CD4-positive, alpha-beta memory T cell (primary cell): ENCODE measurements at regions not wholly inside any gene's neighbourhood (a gene's known extent, or its start where the extent isn't known, plus 50 kb on each side); places are given as distances from the start of the nearest gene placed in this dataset.

ENCODE experiments used
- CTCF ChIA-PET: fragments of 350-600 bp; sonication (Branson Sonifier 250); formaldehyde crosslinking; loops from one replicate; lab custom pipeline; 2021; ENCODE audit warnings: inconsistent platforms; ENCODE audit not compliant: partially characterized antibody; lab: Charles Lee
- POLR2A ChIA-PET: fragments of 350-600 bp; sonication (Branson Sonifier 250); formaldehyde crosslinking; loops from one replicate; lab custom pipeline; 2021; ENCODE audit not compliant: partially characterized antibody; lab: Charles Lee
- DNase-seq, 5 donors: peaks; one replicate each; pipeline versions ENCODE4 v3.0.0 to v3.0.0-alpha.2; 2020 to 2022; ENCODE audit warnings: mixed read lengths in 1 of 5
- H3K27ac ChIP-seq: one replicate; pipeline ENCODE4 v1.7.0; 2013; ENCODE audit warnings: low read depth, low read length
- H3K27me3 ChIP-seq: 2 replicates; pipeline ENCODE4 v1.7.0; 2013; ENCODE audit warnings: mild to moderate bottlenecking, low read length, moderate library complexity; ENCODE audit not compliant: insufficient read depth
- H3K36me3 ChIP-seq: 2 replicates; pipeline ENCODE4 v1.7.0; 2013; ENCODE audit warnings: mild to moderate bottlenecking, low read length, moderate library complexity; ENCODE audit not compliant: insufficient read depth
- H3K4me1 ChIP-seq: 2 replicates; pipeline ENCODE4 v1.7.0; 2013; ENCODE audit warnings: mild to moderate bottlenecking, low read length, moderate library complexity; ENCODE audit not compliant: insufficient read depth
- H3K4me3 ChIP-seq, 2 donors: one replicate each; pipeline ENCODE4 v1.7.0; 2013; ENCODE audit warnings: low read length in 2 of 2, mild to moderate bottlenecking in 1 of 2
- H3K9me3 ChIP-seq, 2 donors: one replicate each; pipeline ENCODE4 v1.7.0; 2013; ENCODE audit warnings: low read length in 2 of 2, control low read depth in 1 of 2; ENCODE audit not compliant: control insufficient read depth in 1 of 2
- H3K27ac Mint-ChIP-seq, 7 donors: one replicate each; pipeline ENCODE4 v1.8.0; 2020 to 2021; ENCODE audit warnings: mixed read lengths in 7 of 7, mild to moderate bottlenecking in 6 of 7, inconsistent platforms in 3 of 7, moderate library complexity in 3 of 7
- H3K27me3 Mint-ChIP-seq, 2 donors: one replicate each; pipeline ENCODE4 v1.8.0; 2020 to 2021; ENCODE audit warnings: mixed read lengths in 2 of 2
- H3K36me3 Mint-ChIP-seq, 2 donors: one replicate each; pipeline ENCODE4 v1.8.0; 2020 to 2021; ENCODE audit warnings: mixed read lengths in 2 of 2, inconsistent platforms in 1 of 2, mild to moderate bottlenecking in 1 of 2
- H3K4me1 Mint-ChIP-seq, 4 donors: one replicate each; pipeline ENCODE4 v1.8.0; 2020 to 2021; ENCODE audit warnings: mixed read lengths in 4 of 4, mild to moderate bottlenecking in 1 of 4
- H3K4me3 Mint-ChIP-seq, 8 donors: one replicate each; pipeline ENCODE4 v1.8.0; 2020 to 2021; ENCODE audit warnings: mixed read lengths in 8 of 8, mild to moderate bottlenecking in 7 of 8, moderate library complexity in 6 of 8, inconsistent platforms in 3 of 8
- H3K9me3 Mint-ChIP-seq, 8 donors: one replicate each; pipeline ENCODE4 v1.8.0; 2020 to 2021; ENCODE audit warnings: mixed read lengths in 8 of 8, mild to moderate bottlenecking in 5 of 8, inconsistent platforms in 3 of 8, moderate library complexity in 1 of 8
- intact Hi-C: fragments of 100-400 bp; cut with micrococcal nuclease; formaldehyde crosslinking; loops from one replicate; pipeline ENCODE4 v1.15.1; 2023

DNA sequence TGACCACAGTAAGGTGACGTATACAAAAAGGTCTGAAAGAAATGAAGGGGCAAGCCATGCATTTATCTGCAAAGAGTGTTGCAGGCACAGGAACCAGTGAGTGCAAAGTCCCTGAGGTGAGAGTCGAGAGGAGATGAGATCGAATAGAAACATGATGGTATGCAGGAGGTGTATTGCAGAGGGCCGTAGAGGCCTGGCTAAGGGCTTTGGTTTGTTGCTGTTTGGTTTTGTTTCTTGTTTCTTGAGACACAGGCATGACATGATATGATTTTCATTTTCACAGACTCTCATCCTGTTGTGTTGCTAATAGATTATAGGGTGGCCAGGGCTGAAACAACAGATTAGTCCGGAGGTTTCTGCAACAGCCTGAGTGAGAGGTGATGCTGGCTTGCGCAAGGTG, 80.4 kb downstream of the HSPH1 start:
- DNase-seq: no peak
- peaks cover 2 to 14% of the 10 kb centered on the region in 2 donors for H3K27me3 Mint-ChIP-seq
- H3K36me3 Mint-ChIP-seq: no peaks in the 10 kb centered on the region
- no peaks in the 10 kb centered on the region for H3K4me1 Mint-ChIP-seq
- no peaks in the 10 kb centered on the region for H3K27me3 ChIP-seq
- no peak overlapping the region for H3K4me3 Mint-ChIP-seq
- no peaks in the 10 kb centered on the region for H3K36me3 ChIP-seq
- H3K27ac ChIP-seq: no peak overlapping the region
- no peak overlapping the region for H3K27ac Mint-ChIP-seq
- POLR2A ChIA-PET: no interaction called here
- H3K4me3 ChIP-seq: no peak overlapping the region
- intact Hi-C loops: no loop called here
- peaks cover 0 to 3% (median 0%) of the 10 kb centered on the region in 8 donors for H3K9me3 Mint-ChIP-seq
- no peaks in the 10 kb centered on the region for H3K9me3 ChIP-seq
- no peaks in the 10 kb centered on the region for H3K4me1 ChIP-seq
- CTCF ChIA-PET: no interaction called here

GRCh38 chr13:31074756-31075155, 86.9 kb downstream of the HSPH1 start:
- Mint-ChIP-seq H3K27me3 (peaks cover 6 to 13% of the 10 kb centered on the region in 2 donors), H3K4me3 (no peak overlapping the region), H3K27ac (peak overlapping the region in 1 of 7 donors; percentile 43), H3K36me3 (no peaks in the 10 kb centered on the region), H3K4me1 (peaks cover 0 to 6% (median 4%) of the 10 kb centered on the region in 4 donors), H3K9me3 (peaks cover 0 to 3% (median 0%) of the 10 kb centered on the region in 8 donors)
- H3K27me3 ChIP-seq: no peaks in the 10 kb centered on the region
- ChIA-PET POLR2A (no interaction called here), CTCF (interaction anchor here (2.0 kb wide), 1 partner anchor 30 kb away, joined by 7 read pairs; no protein-coding TSS in a partner anchor)
- no peak for DNase-seq
- no peak overlapping the region for H3K4me3 ChIP-seq
- no peaks in the 10 kb centered on the region for H3K9me3 ChIP-seq
- H3K4me1 ChIP-seq: no peaks in the 10 kb centered on the region
- intact Hi-C loops: no loop called here
- no peaks in the 10 kb centered on the region for H3K36me3 ChIP-seq
- no peak overlapping the region for H3K27ac ChIP-seq

GRCh38 chr13:31073859-31074718, 87.6 kb downstream of the HSPH1 start:
- Mint-ChIP-seq H3K27me3 (peaks cover 6 to 13% of the 10 kb centered on the region in 2 donors), H3K27ac (peak overlapping the region in 2 of 7 donors; percentile 24 to 25), H3K36me3 (no peaks in the 10 kb centered on the region), H3K4me1 (peaks cover 0 to 6% (median 4%) of the 10 kb centered on the region in 4 donors), H3K9me3 (peaks cover 0 to 3% (median 0%) of the 10 kb centered on the region in 8 donors), H3K4me3 (no peak overlapping the region)
- DNase-seq: peak in 2 of 5 donors; percentile 8 to 11
- Histone ChIP-seq H3K27me3 (no peaks in the 10 kb centered on the region), H3K9me3 (no peaks in the 10 kb centered on the region), H3K4me3 (no peak overlapping the region), H3K27ac (no peak overlapping the region), H3K4me1 (no peaks in the 10 kb centered on the region), H3K36me3 (no peaks in the 10 kb centered on the region)
- intact Hi-C loops: no loop called here
- CTCF ChIA-PET: interaction anchor here (2.0 kb wide), 1 partner anchor 29 kb away, joined by 7 read pairs; no protein-coding TSS in a partner anchor
- POLR2A ChIA-PET: no interaction called here

- Histone ChIP-seq H3K36me3 (no peaks in the 10 kb centered on the region), H3K9me3 (no peaks in the 10 kb centered on the region), H3K27ac (no peak overlapping the region), H3K4me1 (no peaks in the 10 kb centered on the region), H3K4me3 (no peak overlapping the region), H3K27me3 (no peaks in the 10 kb centered on the region)
- POLR2A ChIA-PET: no interaction called here
- intact Hi-C loops: no loop called here
- CTCF ChIA-PET: no interaction called here
- no peak overlapping the region for H3K27ac Mint-ChIP-seq
- no peaks in the 10 kb centered on the region for H3K36me3 Mint-ChIP-seq
- no peak overlapping the region for H3K4me3 Mint-ChIP-seq
- H3K4me1 Mint-ChIP-seq: peaks cover 0 to 6% (median 4%) of the 10 kb centered on the region in 4 donors
- H3K9me3 Mint-ChIP-seq: peaks cover 0 to 3% (median 0%) of the 10 kb centered on the region in 8 donors
- peaks cover 6 to 10% of the 10 kb centered on the region in 2 donors for H3K27me3 Mint-ChIP-seq
- no peak for DNase-seq
These were observed 89.7 kb downstream of the HSPH1 start for GRCh38 chr13:31072041-31072440.

DNA sequence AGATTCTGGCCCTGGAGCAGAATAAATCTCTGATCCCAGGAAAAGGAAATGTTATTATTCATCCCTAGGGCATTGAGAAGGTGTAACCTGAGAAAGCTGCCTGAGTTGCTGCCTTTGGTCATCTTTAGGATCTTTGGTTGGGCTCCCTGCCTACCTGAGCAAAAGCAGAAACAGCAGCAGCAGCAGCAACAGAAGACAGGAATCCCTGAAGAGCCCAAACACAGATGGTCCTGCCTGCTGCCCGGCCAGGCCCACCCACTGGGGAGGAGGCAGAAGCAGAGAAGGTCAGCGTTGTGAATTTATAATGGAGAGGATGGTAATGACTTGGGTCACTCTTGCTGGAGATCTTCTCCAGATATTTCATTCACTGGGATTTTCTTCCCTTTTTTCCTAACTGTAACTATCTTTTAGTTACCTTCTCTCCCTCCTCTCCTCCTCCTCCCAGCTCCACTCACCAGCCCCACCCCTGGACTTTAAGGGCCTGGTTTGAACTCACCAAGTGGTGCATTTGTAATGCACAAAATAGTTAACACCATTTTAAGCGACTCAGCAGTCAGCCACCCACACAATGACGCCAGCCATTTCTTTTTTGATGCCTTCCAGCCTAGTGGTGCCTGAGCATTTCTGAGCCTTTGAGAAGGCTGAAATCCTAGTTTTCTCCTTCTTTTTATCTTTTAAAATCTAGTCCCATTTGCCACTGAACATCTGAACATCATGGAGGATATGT, 91.7 kb downstream of the HSPH1 start:
- ChIA-PET POLR2A (no interaction called here), CTCF (no interaction called here)

DNA sequence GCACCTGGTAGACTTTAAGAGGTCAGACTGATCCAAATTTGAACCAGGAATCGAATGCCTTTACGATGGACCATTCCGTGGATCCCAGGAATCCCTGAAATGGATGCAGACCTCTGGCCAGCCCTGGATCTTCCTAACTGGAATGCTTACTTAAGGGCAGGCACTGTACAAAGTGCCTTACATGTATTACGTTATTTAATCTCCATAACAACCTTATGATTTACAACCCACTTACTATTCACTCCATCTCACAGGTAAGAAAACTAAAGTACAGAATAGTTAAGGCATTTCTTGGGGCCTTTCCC, 93.6 kb downstream of the HSPH1 start:
- ChIA-PET POLR2A (no interaction called here), CTCF (interaction anchor here (1.1 kb wide), 1 partner anchor 23 kb away, joined by 5 read pairs; no protein-coding TSS in a partner anchor)
- Histone ChIP-seq H3K9me3 (no peaks in the 10 kb centered on the region), H3K27ac (no peak overlapping the region), H3K4me1 (no peaks in the 10 kb centered on the region), H3K27me3 (no peaks in the 10 kb centered on the region), H3K4me3 (no peak overlapping the region), H3K36me3 (no peaks in the 10 kb centered on the region)
- no peak for DNase-seq
- Mint-ChIP-seq H3K27me3 (peaks cover 0 to 5% of the 10 kb centered on the region in 2 donors), H3K36me3 (no peaks in the 10 kb centered on the region), H3K27ac (no peak overlapping the region), H3K4me3 (no peak overlapping the region), H3K9me3 (peaks cover 0 to 3% (median 0%) of the 10 kb centered on the region in 8 donors), H3K4me1 (peaks cover 0 to 5% (median 0%) of the 10 kb centered on the region in 4 donors)
- intact Hi-C loops: no loop called here

More for the DNA sequence above, 91.7 kb downstream of the HSPH1 start:
- no peaks in the 10 kb centered on the region for H3K9me3 Mint-ChIP-seq
- no peak for DNase-seq
- H3K4me1 Mint-ChIP-seq: peaks cover 0 to 6% (median 4%) of the 10 kb centered on the region in 4 donors
- no peak overlapping the region for H3K4me3 Mint-ChIP-seq
- no peaks in the 10 kb centered on the region for H3K27me3 ChIP-seq
- no peak overlapping the region for H3K27ac ChIP-seq
- no peaks in the 10 kb centered on the region for H3K9me3 ChIP-seq
- peaks cover 0 to 2% of the 10 kb centered on the region in 2 donors for H3K27me3 Mint-ChIP-seq
- no peak overlapping the region for H3K27ac Mint-ChIP-seq
- intact Hi-C loops: no loop called here
- H3K4me1 ChIP-seq: no peaks in the 10 kb centered on the region
- no peaks in the 10 kb centered on the region for H3K36me3 Mint-ChIP-seq
- no peaks in the 10 kb centered on the region for H3K36me3 ChIP-seq
- H3K4me3 ChIP-seq: no peak overlapping the region
